ENCODE measurements at regions not wholly inside any gene's neighbourhood (a gene's known extent, or its start where the extent isn't known, plus 50 kb on each side); places are given as distances from the start of the nearest gene placed in this dataset.
"Not testable (repeated sequence)": the region's sequence is repeated elsewhere in the genome, so short reads cannot be mapped to it uniquely, and the experiment has no call there.

GRCh38 chr1:233722212-233722979 lies 108.5 kb downstream of the KCNK1 start:
- no peak for DNase-seq (ENCODE audit: low read depth)
- TF ChIP-seq, protein P1, sequence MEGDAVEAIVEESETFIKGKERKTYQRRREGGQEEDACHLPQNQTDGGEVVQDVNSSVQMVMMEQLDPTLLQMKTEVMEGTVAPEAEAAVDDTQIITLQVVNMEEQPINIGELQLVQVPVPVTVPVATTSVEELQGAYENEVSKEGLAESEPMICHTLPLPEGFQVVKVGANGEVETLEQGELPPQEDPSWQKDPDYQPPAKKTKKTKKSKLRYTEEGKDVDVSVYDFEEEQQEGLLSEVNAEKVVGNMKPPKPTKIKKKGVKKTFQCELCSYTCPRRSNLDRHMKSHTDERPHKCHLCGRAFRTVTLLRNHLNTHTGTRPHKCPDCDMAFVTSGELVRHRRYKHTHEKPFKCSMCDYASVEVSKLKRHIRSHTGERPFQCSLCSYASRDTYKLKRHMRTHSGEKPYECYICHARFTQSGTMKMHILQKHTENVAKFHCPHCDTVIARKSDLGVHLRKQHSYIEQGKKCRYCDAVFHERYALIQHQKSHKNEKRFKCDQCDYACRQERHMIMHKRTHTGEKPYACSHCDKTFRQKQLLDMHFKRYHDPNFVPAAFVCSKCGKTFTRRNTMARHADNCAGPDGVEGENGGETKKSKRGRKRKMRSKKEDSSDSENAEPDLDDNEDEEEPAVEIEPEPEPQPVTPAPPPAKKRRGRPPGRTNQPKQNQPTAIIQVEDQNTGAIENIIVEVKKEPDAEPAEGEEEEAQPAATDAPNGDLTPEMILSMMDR (conservative IDR thresholded peaks at IDR 0.05; ENCODE audit: low read depth, low read length) = no peak
- H3K4me3 ChIP-seq (ENCODE audit: low read depth, low read length) = no peak overlapping the region

DNA sequence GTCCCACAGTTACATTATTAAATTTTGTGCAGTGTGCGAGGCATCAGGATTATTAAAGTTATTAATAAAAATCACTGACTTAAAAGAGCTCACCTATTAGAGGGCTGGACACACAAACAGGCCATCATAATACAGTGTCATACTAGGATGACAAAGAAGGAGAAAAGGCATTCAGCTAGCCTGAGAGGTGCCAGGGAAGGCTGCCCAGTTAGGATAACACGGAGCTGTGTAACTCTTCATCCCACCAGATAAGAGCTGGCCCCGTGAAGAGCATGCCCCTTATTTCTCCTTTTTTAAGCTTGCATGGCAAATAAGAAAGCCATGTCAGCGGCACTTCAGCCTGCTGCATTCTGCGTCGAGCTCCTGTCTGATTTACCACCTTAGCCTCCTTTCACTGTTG lies 109.5 kb downstream of the KCNK1 start:
- DNase-seq (ENCODE audit: low read depth) = no peak

DNA sequence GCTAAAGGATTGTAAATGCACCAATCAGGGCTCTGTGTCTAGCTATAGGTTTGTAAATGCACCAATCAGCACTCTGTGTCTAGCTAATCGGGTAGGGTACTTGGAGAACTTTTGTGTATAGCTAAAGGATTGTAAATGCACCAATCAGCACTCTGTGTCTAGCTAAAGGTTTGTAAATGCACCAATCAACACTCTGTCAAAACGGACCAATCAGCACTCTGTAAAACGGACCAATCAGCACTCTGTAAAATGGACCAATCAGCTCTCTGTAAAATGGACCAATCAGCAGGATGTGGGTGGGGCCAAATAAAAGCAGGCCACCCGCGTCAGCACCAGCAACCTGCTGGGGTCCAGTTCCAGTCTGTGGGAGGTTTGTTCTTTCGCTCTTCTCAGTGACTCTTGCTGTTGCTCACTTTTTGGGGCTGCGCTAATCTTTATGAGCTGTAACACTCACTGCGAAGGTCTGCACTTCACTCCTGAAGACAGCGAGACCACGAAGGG lies 110.3 kb downstream of the KCNK1 start:
- not testable (repeated sequence) for H3K4me3 ChIP-seq (ENCODE audit: low read depth, low read length); DNase-seq (ENCODE audit: low read depth)

More for the DNA sequence above, 109.5 kb downstream of the KCNK1 start:
- no peak overlapping the region for H3K4me3 ChIP-seq (ENCODE audit: low read depth, low read length)
- TF ChIP-seq, protein P1 (conservative IDR thresholded peaks at IDR 0.05; ENCODE audit: low read depth, low read length) = no peak

DNA sequence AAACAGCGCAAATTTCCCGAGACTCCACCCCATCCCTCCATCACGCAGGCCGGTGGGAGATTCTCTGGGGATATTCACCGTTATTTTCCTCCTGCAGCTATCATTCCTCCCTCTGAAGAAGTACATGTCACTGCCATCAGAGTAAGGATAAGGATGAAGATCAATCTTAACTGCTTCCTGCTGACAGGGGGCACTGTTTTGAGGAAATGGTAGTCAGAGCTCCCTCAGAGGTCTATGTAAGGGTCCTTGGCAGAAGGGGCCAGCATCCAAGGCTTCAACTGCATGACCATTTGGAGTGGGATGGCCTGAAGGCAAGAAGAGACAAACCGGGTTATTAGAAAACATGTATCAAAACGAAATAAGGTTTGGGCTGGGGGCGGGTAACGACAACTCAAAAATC lies 111.5 kb downstream of the KCNK1 start:
- TF ChIP-seq, protein P1 (conservative IDR thresholded peaks at IDR 0.05; ENCODE audit: low read depth, low read length) = no peak
- H3K4me3 ChIP-seq (ENCODE audit: low read depth, low read length) = no peak overlapping the region
- DNase-seq (ENCODE audit: low read depth) = no peak

- no peak overlapping the region for H3K4me3 ChIP-seq (ENCODE audit: low read depth, low read length)
- DNase-seq (ENCODE audit: low read depth) = no peak
- TF ChIP-seq, protein P1 (conservative IDR thresholded peaks at IDR 0.05; ENCODE audit: low read depth, low read length) = no peak
These were observed 114.8 kb downstream of the KCNK1 start for GRCh38 chr1:233728721-233729120.

- H3K4me3 ChIP-seq (ENCODE audit: low read depth, low read length) = no peak overlapping the region
- no peak for DNase-seq (ENCODE audit: low read depth)
- TF ChIP-seq, protein P1 (conservative IDR thresholded peaks at IDR 0.05; ENCODE audit: low read depth, low read length) = no peak
These were observed 116.5 kb downstream of the KCNK1 start for GRCh38 chr1:233730380-233730779.

GRCh38 chr1:233730809-233731208 lies 116.9 kb downstream of the KCNK1 start:
- no peak overlapping the region for H3K4me3 ChIP-seq (ENCODE audit: low read depth, low read length)
- TF ChIP-seq, protein P1 (conservative IDR thresholded peaks at IDR 0.05; ENCODE audit: low read depth, low read length) = no peak
- no peak for DNase-seq (ENCODE audit: low read depth)
